ENCODE measurements at regions not wholly inside any gene's neighbourhood (a gene's known extent, or its start where the extent isn't known, plus 50 kb on each side); places are given as distances from the start of the nearest gene placed in this dataset.

- no peaks in the 10 kb centered on the region for H3K9me3 ChIP-seq (ENCODE audit: control insufficient read depth, low read length, poor library complexity, severe bottlenecking)
- Mint-ChIP-seq H3K27ac (no peak overlapping the region), H3K27me3 (peaks cover 14% of the 10 kb centered on the region), H3K4me1 (no peaks in the 10 kb centered on the region), H3K36me3 (ENCODE audit: low read depth) (no peaks in the 10 kb centered on the region), H3K4me3 (no peak overlapping the region)
- DNase-seq (no peak), ATAC-seq (no peak)
These were observed 451.4 kb downstream of the ZSWIM6 start for GRCh38 chr5:61783481-61783880.

DNA sequence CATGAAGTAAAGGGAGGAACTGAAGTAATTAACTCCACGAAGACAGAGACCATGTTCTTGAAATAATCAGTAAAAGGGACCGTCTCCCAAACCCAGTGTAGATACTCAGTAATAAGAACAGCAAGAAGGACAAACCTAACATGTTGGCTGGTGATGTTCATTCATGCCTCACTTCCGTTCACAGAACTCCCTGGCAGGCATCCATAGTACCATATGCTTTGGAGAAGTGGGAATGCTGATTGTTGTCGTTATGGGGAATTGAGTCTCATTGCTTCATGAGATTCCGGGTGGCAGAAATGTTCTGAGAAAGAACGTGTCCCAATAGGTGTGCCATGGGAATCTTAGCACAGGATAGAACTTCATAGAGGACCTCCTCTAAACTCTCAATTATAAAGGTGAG, 452.3 kb downstream of the ZSWIM6 start:
- H3K27ac Mint-ChIP-seq, result no peak overlapping the region
- H3K9me3 ChIP-seq (ENCODE audit: control insufficient read depth, low read length, poor library complexity, severe bottlenecking), result no peaks in the 10 kb centered on the region
- H3K4me1 Mint-ChIP-seq, result no peaks in the 10 kb centered on the region
- peaks cover 6% of the 10 kb centered on the region for H3K27me3 Mint-ChIP-seq
- H3K4me3 Mint-ChIP-seq, result no peak overlapping the region
- H3K36me3 Mint-ChIP-seq (ENCODE audit: low read depth), result no peaks in the 10 kb centered on the region
- DNase-seq (no peak), ATAC-seq (no peak)

DNA sequence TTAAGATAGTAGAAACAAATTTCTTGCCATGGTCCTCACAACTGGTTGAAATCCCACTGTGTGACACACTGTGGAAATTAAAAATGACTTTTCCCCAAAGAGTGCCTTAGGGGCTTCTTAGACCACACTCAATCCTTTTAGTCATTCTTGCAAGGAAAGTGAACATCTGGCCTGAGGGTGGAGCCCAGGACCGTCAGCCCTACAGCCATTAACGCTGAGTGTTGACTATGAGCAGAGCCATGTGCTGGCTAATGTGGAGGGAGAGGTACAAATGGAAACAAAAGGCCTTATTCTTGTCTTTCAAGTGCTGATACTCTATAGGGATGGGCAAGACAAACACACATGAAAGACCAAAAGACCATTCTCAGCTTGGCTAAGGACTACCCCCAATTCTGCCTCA, 456.5 kb downstream of the ZSWIM6 start:
- H3K27ac Mint-ChIP-seq, result no peak overlapping the region
- peaks cover 7% of the 10 kb centered on the region for H3K27me3 Mint-ChIP-seq
- H3K4me3 Mint-ChIP-seq, result no peak overlapping the region
- no peaks in the 10 kb centered on the region for H3K4me1 Mint-ChIP-seq
- H3K36me3 Mint-ChIP-seq (ENCODE audit: low read depth), result no peaks in the 10 kb centered on the region
- DNase-seq (no peak), ATAC-seq (no peak)
- no peaks in the 10 kb centered on the region for H3K9me3 ChIP-seq (ENCODE audit: control insufficient read depth, low read length, poor library complexity, severe bottlenecking)

GRCh38 chr5:61790007-61790406, 457.9 kb downstream of the ZSWIM6 start:
- H3K4me3 Mint-ChIP-seq, result no peak overlapping the region
- H3K9me3 ChIP-seq (ENCODE audit: control insufficient read depth, low read length, poor library complexity, severe bottlenecking), result no peaks in the 10 kb centered on the region
- H3K4me1 Mint-ChIP-seq, result no peaks in the 10 kb centered on the region
- DNase-seq (no peak), ATAC-seq (no peak)
- H3K27me3 Mint-ChIP-seq, result peaks cover 5% of the 10 kb centered on the region
- H3K36me3 Mint-ChIP-seq (ENCODE audit: low read depth), result no peaks in the 10 kb centered on the region
- no peak overlapping the region for H3K27ac Mint-ChIP-seq

- Mint-ChIP-seq H3K4me3 (no peak overlapping the region), H3K36me3 (ENCODE audit: low read depth) (no peaks in the 10 kb centered on the region), H3K4me1 (no peaks in the 10 kb centered on the region), H3K27me3 (peaks cover 5% of the 10 kb centered on the region), H3K27ac (no peak overlapping the region)
- DNase-seq (no peak), ATAC-seq (no peak)
- no peaks in the 10 kb centered on the region for H3K9me3 ChIP-seq (ENCODE audit: control insufficient read depth, low read length, poor library complexity, severe bottlenecking)
These were observed 458.6 kb downstream of the ZSWIM6 start for GRCh38 chr5:61790678-61791077.

GRCh38 chr5:61796773-61797172, 464.7 kb downstream of the ZSWIM6 start:
- H3K9me3 ChIP-seq (ENCODE audit: control insufficient read depth, low read length, poor library complexity, severe bottlenecking), result no peaks in the 10 kb centered on the region
- peaks cover 12% of the 10 kb centered on the region for H3K27me3 Mint-ChIP-seq
- no peaks in the 10 kb centered on the region for H3K4me1 Mint-ChIP-seq
- H3K36me3 Mint-ChIP-seq (ENCODE audit: low read depth), result no peaks in the 10 kb centered on the region
- DNase-seq (no peak), ATAC-seq (no peak)
- no peak overlapping the region for H3K4me3 Mint-ChIP-seq
- no peak overlapping the region for H3K27ac Mint-ChIP-seq

DNA sequence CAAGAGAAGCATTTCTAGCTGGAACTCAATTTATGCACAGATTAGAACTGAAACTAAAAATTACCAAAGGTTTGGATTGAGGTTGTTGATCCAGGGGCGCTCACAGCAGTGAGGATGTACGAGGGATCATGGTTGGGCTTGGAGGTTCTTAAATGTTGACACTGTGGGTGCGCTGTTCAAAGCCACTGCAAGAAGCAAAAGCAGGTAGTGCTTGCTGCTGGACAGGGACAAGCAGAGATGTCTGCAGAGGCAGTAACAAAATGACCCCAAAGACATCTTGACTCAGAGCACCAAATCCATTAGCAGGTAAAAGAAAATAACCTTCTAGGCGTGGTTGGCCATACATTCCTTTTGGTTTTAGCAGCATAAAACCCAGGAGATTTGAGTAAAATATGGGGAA, 468.4 kb downstream of the ZSWIM6 start:
- peaks cover 10% of the 10 kb centered on the region for H3K27me3 Mint-ChIP-seq
- no peak overlapping the region for H3K27ac Mint-ChIP-seq
- ATAC-seq, result no peak
- H3K9me3 ChIP-seq (ENCODE audit: control insufficient read depth, low read length, poor library complexity, severe bottlenecking), result no peaks in the 10 kb centered on the region
- no peaks in the 10 kb centered on the region for H3K4me1 Mint-ChIP-seq
- H3K4me3 Mint-ChIP-seq, result no peak overlapping the region
- H3K36me3 Mint-ChIP-seq (ENCODE audit: low read depth), result no peaks in the 10 kb centered on the region
- no peak for DNase-seq

GRCh38 chr5:61801174-61801573, 469.1 kb downstream of the ZSWIM6 start:
- Mint-ChIP-seq H3K36me3 (ENCODE audit: low read depth) (no peaks in the 10 kb centered on the region), H3K27me3 (peaks cover 11% of the 10 kb centered on the region), H3K4me3 (no peak overlapping the region), H3K4me1 (no peaks in the 10 kb centered on the region), H3K27ac (no peak overlapping the region)
- ATAC-seq, result no peak
- no peak for DNase-seq
- no peaks in the 10 kb centered on the region for H3K9me3 ChIP-seq (ENCODE audit: control insufficient read depth, low read length, poor library complexity, severe bottlenecking)

- Mint-ChIP-seq H3K4me3 (no peak overlapping the region), H3K27me3 (peaks cover 10% of the 10 kb centered on the region), H3K36me3 (ENCODE audit: low read depth) (peaks cover 4% of the 10 kb centered on the region), H3K4me1 (no peaks in the 10 kb centered on the region), H3K27ac (no peak overlapping the region)
- H3K9me3 ChIP-seq (ENCODE audit: control insufficient read depth, low read length, poor library complexity, severe bottlenecking), result no peaks in the 10 kb centered on the region
- DNase-seq (no peak), ATAC-seq (no peak)
These were observed 470.4 kb downstream of the ZSWIM6 start for GRCh38 chr5:61802456-61802855.

DNA sequence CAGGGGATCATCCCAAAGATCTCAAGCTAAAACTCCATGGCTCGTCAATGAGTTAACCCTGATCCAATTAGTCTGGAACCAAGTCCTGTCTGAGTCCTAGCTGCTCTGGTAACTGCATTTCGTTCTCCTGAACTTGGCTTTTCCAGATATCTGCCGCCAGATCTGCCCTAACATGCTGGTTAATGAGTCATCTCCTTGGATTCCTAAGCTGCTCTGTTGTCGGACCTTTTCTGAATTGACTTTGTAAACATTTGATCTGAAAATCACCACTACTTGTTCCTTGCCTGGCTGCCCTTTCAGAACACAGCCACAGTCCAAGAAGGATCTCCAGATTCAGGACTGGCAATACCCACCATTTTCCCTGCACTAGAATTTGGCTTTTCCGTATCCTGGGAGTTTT, 473.0 kb downstream of the ZSWIM6 start:
- Mint-ChIP-seq H3K4me3 (no peak overlapping the region), H3K27ac (no peak overlapping the region), H3K4me1 (no peaks in the 10 kb centered on the region), H3K36me3 (ENCODE audit: low read depth) (peaks cover 4% of the 10 kb centered on the region), H3K27me3 (peaks cover 16% of the 10 kb centered on the region)
- ATAC-seq (no peak), DNase-seq (no peak)
- H3K9me3 ChIP-seq (ENCODE audit: control insufficient read depth, low read length, poor library complexity, severe bottlenecking), result no peaks in the 10 kb centered on the region

DNA sequence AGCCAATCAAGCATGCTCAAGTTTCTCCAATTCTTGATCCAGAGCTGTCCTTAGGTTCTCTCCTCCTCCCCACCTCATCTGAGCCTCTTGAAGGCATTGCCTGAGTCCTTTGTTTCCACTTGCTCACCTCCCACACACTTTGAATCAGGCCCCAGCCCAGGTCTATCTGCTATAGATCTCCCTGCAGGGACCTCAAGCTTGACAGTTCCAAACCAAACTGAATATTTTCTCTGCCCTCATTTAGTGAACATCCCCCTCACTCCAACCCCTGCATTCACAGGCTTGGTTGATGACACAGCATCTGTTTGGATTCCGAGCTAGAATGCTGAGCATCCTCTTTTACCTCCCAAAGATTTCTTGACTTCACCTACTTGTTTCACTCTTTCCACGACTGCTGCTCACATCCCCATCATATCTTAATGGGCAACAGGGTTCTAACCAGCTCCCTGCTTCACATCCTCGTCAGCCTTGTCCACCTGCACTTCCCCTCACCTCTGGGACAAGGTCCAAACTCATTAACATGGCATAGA, 474.5 kb downstream of the ZSWIM6 start:
- no peak for ATAC-seq
- H3K27me3 Mint-ChIP-seq, result peaks cover 25% of the 10 kb centered on the region
- no peak overlapping the region for H3K27ac Mint-ChIP-seq
- H3K4me3 Mint-ChIP-seq, result no peak overlapping the region
- H3K4me1 Mint-ChIP-seq, result no peaks in the 10 kb centered on the region
- no peak for DNase-seq
- no peaks in the 10 kb centered on the region for H3K9me3 ChIP-seq (ENCODE audit: control insufficient read depth, low read length, poor library complexity, severe bottlenecking)
- peaks cover 9% of the 10 kb centered on the region for H3K36me3 Mint-ChIP-seq (ENCODE audit: low read depth)

DNA sequence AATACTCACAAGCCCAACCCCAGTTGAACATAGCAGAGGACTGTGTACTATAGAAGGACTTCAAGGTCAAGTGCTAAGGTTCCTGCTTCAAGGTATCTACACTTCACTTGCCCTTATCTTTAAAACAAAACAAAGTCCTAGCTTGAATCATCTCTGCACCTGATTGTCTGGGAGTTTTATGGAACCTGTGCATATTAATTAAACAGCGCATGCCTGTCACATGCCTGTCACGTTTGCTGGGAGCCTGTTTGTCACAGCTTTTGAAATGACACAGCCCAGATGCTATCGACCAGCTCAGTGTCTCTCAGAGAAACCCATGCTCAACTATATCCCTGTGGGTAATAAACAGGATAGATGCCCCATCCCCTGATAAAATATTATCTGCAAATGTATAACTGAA, 476.0 kb downstream of the ZSWIM6 start:
- H3K36me3 Mint-ChIP-seq (ENCODE audit: low read depth), result peaks cover 10% of the 10 kb centered on the region
- H3K4me1 Mint-ChIP-seq, result no peaks in the 10 kb centered on the region
- H3K9me3 ChIP-seq (ENCODE audit: control insufficient read depth, low read length, poor library complexity, severe bottlenecking), result no peaks in the 10 kb centered on the region
- no peak overlapping the region for H3K4me3 Mint-ChIP-seq
- no peak for ATAC-seq
- no peak overlapping the region for H3K27ac Mint-ChIP-seq
- peaks cover 28% of the 10 kb centered on the region for H3K27me3 Mint-ChIP-seq
- DNase-seq, result no peak

- Mint-ChIP-seq H3K27me3 (peaks cover 35% of the 10 kb centered on the region), H3K36me3 (ENCODE audit: low read depth) (peaks cover 10% of the 10 kb centered on the region), H3K4me3 (no peak overlapping the region), H3K27ac (no peak overlapping the region), H3K4me1 (no peaks in the 10 kb centered on the region)
- no peak for DNase-seq
- ATAC-seq, result no peak
- H3K9me3 ChIP-seq (ENCODE audit: control insufficient read depth, low read length, poor library complexity, severe bottlenecking), result no peaks in the 10 kb centered on the region
These were observed 476.9 kb downstream of the ZSWIM6 start for GRCh38 chr5:61808909-61809308.

- no peaks in the 10 kb centered on the region for H3K9me3 ChIP-seq (ENCODE audit: control insufficient read depth, low read length, poor library complexity, severe bottlenecking)
- Mint-ChIP-seq H3K4me1 (no peaks in the 10 kb centered on the region), H3K36me3 (ENCODE audit: low read depth) (peaks cover 10% of the 10 kb centered on the region), H3K27ac (no peak overlapping the region), H3K4me3 (no peak overlapping the region), H3K27me3 (peaks cover 35% of the 10 kb centered on the region)
- DNase-seq (no peak), ATAC-seq (no peak)
These were observed 477.6 kb downstream of the ZSWIM6 start for GRCh38 chr5:61809651-61810050.

All from T-helper 17 cell (primary cell).